ENCODE measurements at regions not wholly inside any gene's neighbourhood (a gene's known extent, or its start where the extent isn't known, plus 50 kb on each side); places are given as distances from the start of the nearest gene placed in this dataset.

DNA sequence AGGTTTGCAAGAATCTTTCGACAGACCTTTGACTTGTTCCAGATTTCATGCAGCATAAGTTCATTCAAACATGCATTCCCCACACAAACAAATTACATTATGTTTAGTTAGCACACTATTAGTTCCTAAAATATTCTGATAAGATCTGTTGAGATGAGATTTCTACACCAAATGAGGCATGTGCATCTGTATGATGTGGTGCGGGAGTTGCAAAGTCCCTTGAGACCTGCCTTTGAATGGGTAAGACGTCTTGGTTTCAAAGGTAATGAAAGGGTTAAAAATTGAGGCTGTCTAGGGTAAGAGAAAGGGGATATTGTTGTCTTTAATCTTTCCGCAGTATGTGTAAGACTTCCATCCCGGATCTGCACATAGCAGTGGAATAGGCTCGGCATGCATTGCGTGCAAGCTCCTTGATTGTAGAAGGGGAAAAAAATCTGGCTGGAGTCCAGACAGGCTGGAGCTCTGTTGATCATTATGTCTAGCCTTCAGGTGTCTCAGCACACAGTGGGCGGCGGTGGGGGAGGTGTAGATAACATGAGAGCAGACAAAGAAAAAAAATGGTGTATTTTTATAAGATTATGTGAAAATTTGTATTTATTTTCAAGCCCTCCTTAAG, 296.6 kb downstream of the PTPRC start (continued):
- TF ChIP-seq ZNF324 (tag by site-specific recombination; IDR thresholded peaks at IDR 0.05), result peak; percentile 73; the same call in 1 of the 2 replicates
- TF ChIP-seq ZNF394 (tag by site-specific recombination; IDR thresholded peaks at IDR 0.05; ENCODE audit: borderline replicate concordance), result peak; percentile 38
- TF ChIP-seq, protein P1, sequence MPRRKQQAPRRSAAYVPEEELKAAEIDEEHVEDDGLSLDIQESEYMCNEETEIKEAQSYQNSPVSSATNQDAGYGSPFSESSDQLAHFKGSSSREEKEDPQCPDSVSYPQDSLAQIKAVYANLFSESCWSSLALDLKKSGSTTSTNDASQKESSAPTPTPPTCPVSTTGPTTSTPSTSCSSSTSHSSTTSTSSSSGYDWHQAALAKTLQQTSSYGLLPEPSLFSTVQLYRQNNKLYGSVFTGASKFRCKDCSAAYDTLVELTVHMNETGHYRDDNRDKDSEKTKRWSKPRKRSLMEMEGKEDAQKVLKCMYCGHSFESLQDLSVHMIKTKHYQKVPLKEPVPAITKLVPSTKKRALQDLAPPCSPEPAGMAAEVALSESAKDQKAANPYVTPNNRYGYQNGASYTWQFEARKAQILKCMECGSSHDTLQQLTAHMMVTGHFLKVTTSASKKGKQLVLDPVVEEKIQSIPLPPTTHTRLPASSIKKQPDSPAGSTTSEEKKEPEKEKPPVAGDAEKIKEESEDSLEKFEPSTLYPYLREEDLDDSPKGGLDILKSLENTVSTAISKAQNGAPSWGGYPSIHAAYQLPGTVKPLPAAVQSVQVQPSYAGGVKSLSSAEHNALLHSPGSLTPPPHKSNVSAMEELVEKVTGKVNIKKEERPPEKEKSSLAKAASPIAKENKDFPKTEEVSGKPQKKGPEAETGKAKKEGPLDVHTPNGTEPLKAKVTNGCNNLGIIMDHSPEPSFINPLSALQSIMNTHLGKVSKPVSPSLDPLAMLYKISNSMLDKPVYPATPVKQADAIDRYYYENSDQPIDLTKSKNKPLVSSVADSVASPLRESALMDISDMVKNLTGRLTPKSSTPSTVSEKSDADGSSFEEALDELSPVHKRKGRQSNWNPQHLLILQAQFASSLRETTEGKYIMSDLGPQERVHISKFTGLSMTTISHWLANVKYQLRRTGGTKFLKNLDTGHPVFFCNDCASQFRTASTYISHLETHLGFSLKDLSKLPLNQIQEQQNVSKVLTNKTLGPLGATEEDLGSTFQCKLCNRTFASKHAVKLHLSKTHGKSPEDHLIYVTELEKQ (tag by site-specific recombination; IDR thresholded peaks at IDR 0.05; ENCODE audit: borderline replicate concordance), result peak; percentile 48; the same call in 1 of the 2 replicates
- TF ChIP-seq ZBTB21 (tag by site-specific recombination; IDR thresholded peaks at IDR 0.05), result peak; percentile 6; the same call in 1 of the 2 replicates
- TF ChIP-seq ZNF792 (tag by site-specific recombination; IDR thresholded peaks at IDR 0.05), result no peak
- peak; percentile 74 for TF ChIP-seq EGR2 (tag by site-specific recombination; IDR thresholded peaks at IDR 0.05; ENCODE audit: low read depth)
- TF ChIP-seq ZNF843 (tag by site-specific recombination; IDR thresholded peaks at IDR 0.05), result peak; percentile 92
- 0 out of 2 replicates have a peak, but pooled peaks have one; percentile 53 for TF ChIP-seq KLF8 (tag by site-specific recombination; IDR thresholded peaks at IDR 0.05)
- peak; percentile 94 for TF ChIP-seq ZNF366 (tag by site-specific recombination; conservative IDR thresholded peaks at IDR 0.05)
- TF ChIP-seq KLF10 (tag by site-specific recombination; IDR thresholded peaks at IDR 0.05), result peak; percentile 69; the same call in 1 of the 2 replicates
- TF ChIP-seq, protein P2, sequence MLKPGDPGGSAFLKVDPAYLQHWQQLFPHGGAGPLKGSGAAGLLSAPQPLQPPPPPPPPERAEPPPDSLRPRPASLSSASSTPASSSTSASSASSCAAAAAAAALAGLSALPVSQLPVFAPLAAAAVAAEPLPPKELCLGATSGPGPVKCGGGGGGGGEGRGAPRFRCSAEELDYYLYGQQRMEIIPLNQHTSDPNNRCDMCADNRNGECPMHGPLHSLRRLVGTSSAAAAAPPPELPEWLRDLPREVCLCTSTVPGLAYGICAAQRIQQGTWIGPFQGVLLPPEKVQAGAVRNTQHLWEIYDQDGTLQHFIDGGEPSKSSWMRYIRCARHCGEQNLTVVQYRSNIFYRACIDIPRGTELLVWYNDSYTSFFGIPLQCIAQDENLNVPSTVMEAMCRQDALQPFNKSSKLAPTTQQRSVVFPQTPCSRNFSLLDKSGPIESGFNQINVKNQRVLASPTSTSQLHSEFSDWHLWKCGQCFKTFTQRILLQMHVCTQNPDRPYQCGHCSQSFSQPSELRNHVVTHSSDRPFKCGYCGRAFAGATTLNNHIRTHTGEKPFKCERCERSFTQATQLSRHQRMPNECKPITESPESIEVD (tag by site-specific recombination; IDR thresholded peaks at IDR 0.05), result peak; percentile 81
- no peak for TF ChIP-seq ZNF221 (tag by site-specific recombination; IDR thresholded peaks at IDR 0.05; ENCODE audit: borderline replicate concordance)
- TF ChIP-seq BCL11B (tag by site-specific recombination; IDR thresholded peaks at IDR 0.05; ENCODE audit: low read depth), result no peak
- TF ChIP-seq, protein P3, sequence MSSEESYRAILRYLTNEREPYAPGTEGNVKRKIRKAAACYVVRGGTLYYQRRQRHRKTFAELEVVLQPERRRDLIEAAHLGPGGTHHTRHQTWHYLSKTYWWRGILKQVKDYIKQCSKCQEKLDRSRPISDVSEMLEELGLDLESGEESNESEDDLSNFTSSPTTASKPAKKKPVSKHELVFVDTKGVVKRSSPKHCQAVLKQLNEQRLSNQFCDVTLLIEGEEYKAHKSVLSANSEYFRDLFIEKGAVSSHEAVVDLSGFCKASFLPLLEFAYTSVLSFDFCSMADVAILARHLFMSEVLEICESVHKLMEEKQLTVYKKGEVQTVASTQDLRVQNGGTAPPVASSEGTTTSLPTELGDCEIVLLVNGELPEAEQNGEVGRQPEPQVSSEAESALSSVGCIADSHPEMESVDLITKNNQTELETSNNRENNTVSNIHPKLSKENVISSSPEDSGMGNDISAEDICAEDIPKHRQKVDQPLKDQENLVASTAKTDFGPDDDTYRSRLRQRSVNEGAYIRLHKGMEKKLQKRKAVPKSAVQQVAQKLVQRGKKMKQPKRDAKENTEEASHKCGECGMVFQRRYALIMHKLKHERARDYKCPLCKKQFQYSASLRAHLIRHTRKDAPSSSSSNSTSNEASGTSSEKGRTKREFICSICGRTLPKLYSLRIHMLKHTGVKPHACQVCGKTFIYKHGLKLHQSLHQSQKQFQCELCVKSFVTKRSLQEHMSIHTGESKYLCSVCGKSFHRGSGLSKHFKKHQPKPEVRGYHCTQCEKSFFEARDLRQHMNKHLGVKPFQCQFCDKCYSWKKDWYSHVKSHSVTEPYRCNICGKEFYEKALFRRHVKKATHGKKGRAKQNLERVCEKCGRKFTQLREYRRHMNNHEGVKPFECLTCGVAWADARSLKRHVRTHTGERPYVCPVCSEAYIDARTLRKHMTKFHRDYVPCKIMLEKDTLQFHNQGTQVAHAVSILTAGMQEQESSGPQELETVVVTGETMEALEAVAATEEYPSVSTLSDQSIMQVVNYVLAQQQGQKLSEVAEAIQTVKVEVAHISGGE (tag by site-specific recombination; conservative IDR thresholded peaks at IDR 0.05; ENCODE audit: low read depth), result 0 out of 2 replicates have a peak, but pooled peaks have one; percentile 9
- TF ChIP-seq ZNF548 (tag by site-specific recombination; IDR thresholded peaks at IDR 0.05), result no peak
- peak; percentile 66; the same call in 1 of the 2 replicates for TF ChIP-seq ZSCAN16 (tag by site-specific recombination; IDR thresholded peaks at IDR 0.05)
- TF ChIP-seq WT1 (tag by site-specific recombination; IDR thresholded peaks at IDR 0.05), result peak; percentile 57; the same call in 1 of the 2 replicates
- peak; percentile 34 for TF ChIP-seq ZNF629 (tag by site-specific recombination; IDR thresholded peaks at IDR 0.05)
- TF ChIP-seq, protein P4, sequence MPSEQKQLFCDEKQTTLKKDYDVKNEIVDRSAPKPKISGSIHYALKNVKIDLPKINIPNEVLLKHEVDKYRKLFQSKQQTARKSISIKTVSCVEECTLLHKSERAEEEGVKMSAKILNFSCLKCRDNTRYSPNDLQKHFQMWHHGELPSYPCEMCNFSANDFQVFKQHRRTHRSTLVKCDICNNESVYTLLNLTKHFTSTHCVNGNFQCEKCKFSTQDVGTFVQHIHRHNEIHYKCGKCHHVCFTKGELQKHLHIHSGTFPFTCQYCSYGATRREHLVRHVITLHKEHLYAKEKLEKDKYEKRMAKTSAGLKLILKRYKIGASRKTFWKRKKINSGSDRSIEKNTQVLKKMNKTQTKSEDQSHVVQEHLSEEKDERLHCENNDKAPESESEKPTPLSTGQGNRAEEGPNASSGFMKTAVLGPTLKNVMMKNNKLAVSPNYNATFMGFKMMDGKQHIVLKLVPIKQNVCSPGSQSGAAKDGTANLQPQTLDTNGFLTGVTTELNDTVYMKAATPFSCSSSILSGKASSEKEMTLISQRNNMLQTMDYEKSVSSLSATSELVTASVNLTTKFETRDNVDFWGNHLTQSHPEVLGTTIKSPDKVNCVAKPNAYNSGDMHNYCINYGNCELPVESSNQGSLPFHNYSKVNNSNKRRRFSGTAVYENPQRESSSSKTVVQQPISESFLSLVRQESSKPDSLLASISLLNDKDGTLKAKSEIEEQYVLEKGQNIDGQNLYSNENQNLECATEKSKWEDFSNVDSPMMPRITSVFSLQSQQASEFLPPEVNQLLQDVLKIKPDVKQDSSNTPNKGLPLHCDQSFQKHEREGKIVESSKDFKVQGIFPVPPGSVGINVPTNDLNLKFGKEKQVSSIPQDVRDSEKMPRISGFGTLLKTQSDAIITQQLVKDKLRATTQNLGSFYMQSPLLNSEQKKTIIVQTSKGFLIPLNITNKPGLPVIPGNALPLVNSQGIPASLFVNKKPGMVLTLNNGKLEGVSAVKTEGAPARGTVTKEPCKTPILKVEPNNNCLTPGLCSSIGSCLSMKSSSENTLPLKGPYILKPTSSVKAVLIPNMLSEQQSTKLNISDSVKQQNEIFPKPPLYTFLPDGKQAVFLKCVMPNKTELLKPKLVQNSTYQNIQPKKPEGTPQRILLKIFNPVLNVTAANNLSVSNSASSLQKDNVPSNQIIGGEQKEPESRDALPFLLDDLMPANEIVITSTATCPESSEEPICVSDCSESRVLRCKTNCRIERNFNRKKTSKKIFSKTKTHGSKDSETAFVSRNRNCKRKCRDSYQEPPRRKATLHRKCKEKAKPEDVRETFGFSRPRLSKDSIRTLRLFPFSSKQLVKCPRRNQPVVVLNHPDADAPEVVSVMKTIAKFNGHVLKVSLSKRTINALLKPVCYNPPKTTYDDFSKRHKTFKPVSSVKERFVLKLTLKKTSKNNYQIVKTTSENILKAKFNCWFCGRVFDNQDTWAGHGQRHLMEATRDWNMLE (tag by site-specific recombination; conservative IDR thresholded peaks at IDR 0.05; ENCODE audit: low read depth), result no peak
- no peak for TF ChIP-seq SALL2 (tag by site-specific recombination; IDR thresholded peaks at IDR 0.05; ENCODE audit: borderline replicate concordance)
- peak; percentile 97 for TF ChIP-seq ZBTB17 (tag by site-specific recombination; IDR thresholded peaks at IDR 0.05)
- no peak for TF ChIP-seq ZNF239 (tag by site-specific recombination; IDR thresholded peaks at IDR 0.05)
- TF ChIP-seq OSR2 (tag by site-specific recombination; IDR thresholded peaks at IDR 0.05), result peak; percentile 57
- no peak for TF ChIP-seq ZNF416 (tag by site-specific recombination; IDR thresholded peaks at IDR 0.05)
- no peak for TF ChIP-seq ZNF785 (tag by site-specific recombination; IDR thresholded peaks at IDR 0.05)
- TF ChIP-seq ZEB2 (tag by site-specific recombination; IDR thresholded peaks at IDR 0.05), result peak; percentile 85
- TF ChIP-seq ZNF423 (tag by site-specific recombination; IDR thresholded peaks at IDR 0.05), result peak; percentile 52; the same call in 1 of the 2 replicates

All from HEK293 (cell line).